Keratinocyte (primary cell): ENCODE measurements at regions not wholly inside any gene's neighbourhood (a gene's known extent, or its start where the extent isn't known, plus 50 kb on each side); places are given as distances from the start of the nearest gene placed in this dataset.

Experiments
- DNase-seq: peaks from one replicate; pipeline ENCODE4 v3.0.0-alpha.2; 2011; ENCODE audit warnings: low read depth, missing footprints, low spot score
- FAIRE-seq: peaks from 2 replicates; lab custom pipeline; 2011; peaks lifted over from hg19 to GRCh38; lab: Jason Lieb, UNC
- H2AFZ ChIP-seq: 2 replicates; pipeline ENCODE4 v1.6.0; 2012; ENCODE audit warnings: low read length, control low read depth, inconsistent platforms; ENCODE audit not compliant: control insufficient read depth
- H3K27ac ChIP-seq: 2 replicates; pipeline ENCODE4 v1.5.1; 2011; ENCODE audit warnings: low read length; ENCODE audit not compliant: control insufficient read depth, insufficient read depth
- H3K27me3 ChIP-seq: 3 replicates; pipeline ENCODE4 v1.6.0; 2011; ENCODE audit warnings: low read length; ENCODE audit not compliant: control insufficient read depth, insufficient read depth; ENCODE audit errors: extremely low read depth
- H3K36me3 ChIP-seq, 2 experiments: 2 replicates in 1 of 2; 3 replicates in 1 of 2; pipeline ENCODE4 v1.5.1; 2011; ENCODE audit warnings: low read length in 2 of 2, mild to moderate bottlenecking in 1 of 2; ENCODE audit not compliant: control insufficient read depth in 2 of 2, insufficient read depth in 2 of 2; ENCODE audit errors: extremely low read depth in 1 of 2
- H3K4me1 ChIP-seq: 3 replicates; pipeline ENCODE4 v1.5.1; 2011; ENCODE audit warnings: low read length; ENCODE audit not compliant: control insufficient read depth, insufficient read depth; ENCODE audit errors: extremely low read depth
- H3K4me2 ChIP-seq: 3 replicates; pipeline ENCODE4 v1.6.0; 2011; ENCODE audit warnings: low read depth, low read length; ENCODE audit not compliant: control insufficient read depth, insufficient read depth; ENCODE audit errors: extremely low read depth
- H3K4me3 ChIP-seq, 3 experiments: fragments of 200-600 bp in 1 of 3; sonication (generic) in 1 of 3; 2 replicates in 2 of 3; 3 replicates in 1 of 3; pipeline ENCODE4 v1.5.1; 2011 to 2016; ENCODE audit warnings: low read length in 3 of 3, mild to moderate bottlenecking in 3 of 3, control low read depth in 2 of 3, inconsistent platforms in 1 of 3, low read depth in 1 of 3, mixed read lengths in 1 of 3, mixed run types in 1 of 3, moderate library complexity in 1 of 3; ENCODE audit not compliant: control insufficient read depth in 2 of 3, insufficient read depth in 2 of 3; ENCODE audit errors: extremely low read depth in 1 of 3
- H3K79me2 ChIP-seq: 2 replicates; pipeline ENCODE4 v1.6.0; 2012; ENCODE audit warnings: low read length; ENCODE audit not compliant: control insufficient read depth, insufficient read depth
- H3K9ac ChIP-seq: 3 replicates; pipeline ENCODE4 v1.6.0; 2011; ENCODE audit warnings: low read length; ENCODE audit not compliant: control insufficient read depth, insufficient read depth; ENCODE audit errors: extremely low read depth
- H3K9me1 ChIP-seq: 3 replicates; pipeline ENCODE4 v1.6.0; 2011; ENCODE audit warnings: low read length; ENCODE audit not compliant: control insufficient read depth, insufficient read depth; ENCODE audit errors: extremely low read depth
- H3K9me3 ChIP-seq: 2 replicates; pipeline ENCODE4 v1.5.1; 2012; ENCODE audit warnings: low read depth, low read length; ENCODE audit not compliant: control insufficient read depth
- H4K20me1 ChIP-seq: 3 replicates; pipeline ENCODE4 v1.6.0; 2011; ENCODE audit warnings: low read length; ENCODE audit not compliant: control insufficient read depth, insufficient read depth; ENCODE audit errors: extremely low read depth
- CTCF ChIP-seq, 3 experiments: IDR thresholded peaks in 1 of 3; conservative IDR thresholded peaks in 1 of 3; optimal IDR thresholded peaks in 1 of 3; 2 replicates in 2 of 3; 3 replicates in 1 of 3; pipeline versions ENCODE3 to v1.5.1; 2011; ENCODE audit warnings: low read length in 3 of 3, mild to moderate bottlenecking in 3 of 3, moderate library complexity in 2 of 3, control low read depth in 1 of 3, inconsistent platforms in 1 of 3; ENCODE audit not compliant: insufficient read depth in 2 of 3; ENCODE audit errors: extremely low read depth in 1 of 3
- EZH2 ChIP-seq: IDR thresholded peaks from one replicate; pipeline ENCODE4 v1.6.1; 2012; ENCODE audit warnings: inconsistent platforms, mild to moderate bottlenecking, low read length, moderate library complexity
- dilution Hi-C: fragments of 300-500 bp; cut with MboI; formaldehyde crosslinking; loops from one replicate; pipeline ENCODE4 v1.7.0; 2020; ENCODE audit warnings: low sequenced_read_pairs; ENCODE audit not compliant: extremely low pct_ligation_motif_present

- Histone ChIP-seq H3K9me3 (no peaks in the 10 kb centered on the region), H3K9me1 (no peaks in the 10 kb centered on the region), H3K79me2 (no peaks in the 10 kb centered on the region), H3K9ac (no peak overlapping the region), H3K4me2 (no peak overlapping the region), H4K20me1 (no peaks in the 10 kb centered on the region), H3K27ac (no peak overlapping the region), H3K4me1 (peaks cover 16% of the 10 kb centered on the region), H3K27me3 (no peaks in the 10 kb centered on the region), H3K4me3 (no peak overlapping the region), H3K36me3 (no peaks in the 10 kb centered on the region), H2AFZ (no peak overlapping the region)
- DNase-seq (no peak), FAIRE-seq (no peak)
- TF ChIP-seq EZH2 (no peak), CTCF (optimal IDR thresholded peaks at IDR 0.05 in 1 of 3, IDR thresholded peaks at IDR 0.05 in 1 of 3, conservative IDR thresholded peaks at IDR 0.05 in 1 of 3; ENCODE audit: extremely low read depth in 1 of 3, insufficient read depth in 2 of 3, low read length in 3 of 3) (no peak)
- dilution Hi-C loops = no loop called here
These were observed 98.7 kb upstream of the TMPRSS2 start for GRCh38 chr21:41606706-41607105.

GRCh38 chr21:41605934-41606285 lies 98.0 kb upstream of the TMPRSS2 start:
- Histone ChIP-seq H3K4me3 (no peak overlapping the region), H2AFZ (peak overlapping the region; percentile 8), H3K27me3 (no peaks in the 10 kb centered on the region), H3K4me1 (peaks cover 15% of the 10 kb centered on the region), H4K20me1 (no peaks in the 10 kb centered on the region), H3K9me1 (no peaks in the 10 kb centered on the region), H3K4me2 (peak overlapping the region; percentile 4), H3K27ac (no peak overlapping the region), H3K9me3 (no peaks in the 10 kb centered on the region), H3K9ac (no peak overlapping the region), H3K79me2 (no peaks in the 10 kb centered on the region), H3K36me3 (no peaks in the 10 kb centered on the region)
- FAIRE-seq (no peak), DNase-seq (no peak)
- dilution Hi-C loops = no loop called here
- TF ChIP-seq EZH2 (no peak), CTCF (optimal IDR thresholded peaks at IDR 0.05 in 1 of 3, IDR thresholded peaks at IDR 0.05 in 1 of 3, conservative IDR thresholded peaks at IDR 0.05 in 1 of 3; ENCODE audit: extremely low read depth in 1 of 3, insufficient read depth in 2 of 3, low read length in 3 of 3) (no peak)
